H1 (cell line): ENCODE measurements at regions not wholly inside any gene's neighbourhood (a gene's known extent, or its start where the extent isn't known, plus 50 kb on each side); places are given as distances from the start of the nearest gene placed in this dataset.

Experiments
- CTCF ChIA-PET: fragments of 300-600 bp; sonication (Branson Sonifier 250); formaldehyde crosslinking; loops from one replicate; lab custom pipeline; 2021; ENCODE audit not compliant: partially characterized antibody; lab: Charles Lee
- POLR2A ChIA-PET: fragments of 300-600 bp; sonication (Branson Sonifier 250); formaldehyde crosslinking; loops from one replicate; lab custom pipeline; 2021; ENCODE audit warnings: inconsistent platforms; ENCODE audit not compliant: partially characterized antibody; lab: Charles Lee
- DNase-seq, 2 experiments: peaks; one replicate each; pipeline versions ENCODE4 v3.0.0 to v3.0.0-alpha.2; 2010 to 2022; ENCODE audit warnings: low spot score in 2 of 2, low read depth in 1 of 2, mixed read lengths in 1 of 2
- FAIRE-seq: peaks from 2 replicates; lab custom pipeline; 2011; peaks lifted over from hg19 to GRCh38; lab: Jason Lieb, UNC
- H2AFZ ChIP-seq: 2 replicates; pipeline ENCODE4 v1.8.1; 2012; ENCODE audit warnings: low read length, inconsistent platforms
- H2AK5ac ChIP-seq: 2 replicates; pipeline ENCODE4 v1.6.1; 2013; ENCODE audit warnings: low read depth, low read length
- H2BK120ac ChIP-seq: replicated peaks from 2 replicates; pipeline ENCODE3; 2013; ENCODE audit warnings: low read depth, low read length, inconsistent platforms
- H2BK12ac ChIP-seq: 2 replicates; pipeline ENCODE4 v1.6.1; 2013; ENCODE audit warnings: low read depth, low read length
- H2BK15ac ChIP-seq: 2 replicates; pipeline ENCODE4 v1.6.1; 2013; ENCODE audit warnings: low read length
- H2BK20ac ChIP-seq: 2 replicates; pipeline ENCODE4 v1.6.1; 2013; ENCODE audit warnings: low read length
- H2BK5ac ChIP-seq: 2 replicates; pipeline ENCODE4 v1.6.1; 2013; ENCODE audit warnings: low read depth, low read length
- H3K14ac ChIP-seq: 2 replicates; pipeline ENCODE4 v1.6.1; 2013; ENCODE audit warnings: inconsistent platforms; ENCODE audit not compliant: insufficient read length
- H3K18ac ChIP-seq: 2 replicates; pipeline ENCODE4 v1.6.1; 2013; ENCODE audit warnings: low read length; ENCODE audit errors: extremely low read depth
- H3K23ac ChIP-seq: 2 replicates; pipeline ENCODE4 v1.6.1; 2013; ENCODE audit warnings: inconsistent platforms; ENCODE audit not compliant: insufficient read length
- H3K23me2 ChIP-seq: 2 replicates; pipeline ENCODE4 v1.6.1; 2013; ENCODE audit warnings: low read depth, low read length
- H3K27ac ChIP-seq: 2 replicates; pipeline ENCODE4 v1.6.1; 2011; ENCODE audit warnings: low read depth, low read length, inconsistent platforms
- H3K27me3 ChIP-seq, 4 experiments: replicated peaks in 1 of 4; 1 replicate in 1 of 4; 2 replicates in 3 of 4; pipeline versions ENCODE4 v1.6.1 to v1.8.1; 2011 to 2013; ENCODE audit warnings: low read length in 3 of 4, mild to moderate bottlenecking in 3 of 4, inconsistent platforms in 2 of 4, mixed read lengths in 2 of 4, moderate library complexity in 1 of 4; ENCODE audit not compliant: control insufficient read depth in 3 of 4, insufficient read depth in 3 of 4; ENCODE audit errors: extremely low read depth in 1 of 4
- H3K36me3 ChIP-seq, 4 experiments: 2 replicates each; pipeline versions ENCODE4 v1.6.1 to v1.8.1; 2011 to 2013; ENCODE audit warnings: mild to moderate bottlenecking in 4 of 4, low read length in 3 of 4, moderate library complexity in 2 of 4, control low read depth in 1 of 4, inconsistent platforms in 1 of 4; ENCODE audit not compliant: insufficient read depth in 4 of 4, control insufficient read depth in 2 of 4
- H3K4ac ChIP-seq: replicated peaks from 2 replicates; pipeline ENCODE3; 2013; ENCODE audit warnings: low read length, low read depth, mixed read lengths, inconsistent platforms; ENCODE audit not compliant: insufficient read length
- H3K4me1 ChIP-seq, 4 experiments: replicated peaks in 1 of 4; 1 replicate in 1 of 4; 2 replicates in 3 of 4; pipeline versions ENCODE4 v1.6.1 to v1.8.1; 2011 to 2013; ENCODE audit warnings: low read length in 3 of 4, inconsistent platforms in 2 of 4, mixed read lengths in 1 of 4; ENCODE audit not compliant: insufficient read depth in 4 of 4, control insufficient read depth in 3 of 4
- H3K4me2 ChIP-seq, 2 experiments: 2 replicates each; pipeline versions ENCODE4 v1.6.1 to v1.8.1; 2011 to 2013; ENCODE audit warnings: low read depth in 2 of 2, low read length in 2 of 2, control low read depth in 1 of 2, inconsistent platforms in 1 of 2, mild to moderate bottlenecking in 1 of 2; ENCODE audit not compliant: insufficient read depth in 1 of 2
- H3K4me3 ChIP-seq, 4 experiments: fragments of 200-600, 300-600 bp in 1 of 4; sonication (generic), shearing (Covaris generic), sonication (Bioruptor Twin) in 1 of 4; 2 replicates each; pipeline versions ENCODE4 v1.5.1 to v1.8.1; 2011 to 2016; ENCODE audit warnings: low read length in 4 of 4, low read depth in 3 of 4, control low read depth in 2 of 4, inconsistent platforms in 2 of 4, mild to moderate bottlenecking in 2 of 4, mixed read lengths in 1 of 4, moderate library complexity in 1 of 4; ENCODE audit not compliant: insufficient read depth in 2 of 4; ENCODE audit errors: extremely low read depth in 1 of 4
- H3K56ac ChIP-seq: replicated peaks from 2 replicates; pipeline ENCODE3; 2013; ENCODE audit warnings: low read depth, mild to moderate bottlenecking, mixed read lengths, low read length, inconsistent platforms; ENCODE audit not compliant: insufficient read length
- H3K79me1 ChIP-seq: 2 replicates; pipeline ENCODE4 v1.6.1; 2013; ENCODE audit warnings: low read depth, low read length, control low read depth
- H3K79me2 ChIP-seq, 2 experiments: 2 replicates each; pipeline versions ENCODE4 v1.6.1 to v1.8.1; 2012 to 2013; ENCODE audit warnings: low read length in 2 of 2, mild to moderate bottlenecking in 2 of 2, inconsistent platforms in 1 of 2; ENCODE audit not compliant: insufficient read depth in 2 of 2, control insufficient read depth in 1 of 2
- H3K9ac ChIP-seq, 4 experiments: replicated peaks in 1 of 4; 1 replicate in 1 of 4; 2 replicates in 3 of 4; pipeline versions ENCODE4 v1.6.1 to v1.8.1; 2011 to 2013; ENCODE audit warnings: low read depth in 3 of 4, low read length in 3 of 4, control low read depth in 2 of 4, mild to moderate bottlenecking in 2 of 4, moderate library complexity in 2 of 4, inconsistent platforms in 1 of 4; ENCODE audit errors: extremely low read depth in 1 of 4
- H3K9me3 ChIP-seq, 2 experiments: 2 replicates each; pipeline versions ENCODE4 v1.6.1 to v1.8.1; 2012 to 2013; ENCODE audit warnings: mild to moderate bottlenecking in 2 of 2, moderate library complexity in 2 of 2, control low read depth in 1 of 2, inconsistent platforms in 1 of 2, low read depth in 1 of 2, low read length in 1 of 2, mixed read lengths in 1 of 2; ENCODE audit not compliant: insufficient read depth in 2 of 2
- H4K20me1 ChIP-seq, 2 experiments: replicated peaks in 1 of 2; 2 replicates each; pipeline versions ENCODE3 to v1.8.1; 2011 to 2013; ENCODE audit warnings: inconsistent platforms in 2 of 2, low read length in 2 of 2, mild to moderate bottlenecking in 1 of 2; ENCODE audit not compliant: insufficient read depth in 2 of 2, control insufficient read depth in 1 of 2
- H4K5ac ChIP-seq: 2 replicates; pipeline ENCODE4 v1.6.1; 2013; ENCODE audit warnings: low read length, low read depth, mixed read lengths, inconsistent platforms; ENCODE audit not compliant: insufficient read length
- H4K8ac ChIP-seq: 2 replicates; pipeline ENCODE4 v1.8.0; 2013; ENCODE audit warnings: mild to moderate bottlenecking, moderate library complexity, low read length, inconsistent platforms; ENCODE audit not compliant: insufficient read depth; ENCODE audit errors: extremely low read depth
- H4K91ac ChIP-seq: replicated peaks from 2 replicates; pipeline ENCODE3; 2013; ENCODE audit warnings: low read length, mixed read lengths, inconsistent platforms; ENCODE audit not compliant: insufficient read length
- ASH2L ChIP-seq: fragments of 200-600, 300-600 bp; sonication (generic); IDR thresholded peaks from one replicate; pipeline ENCODE4 v1.7.1; 2017; ENCODE audit warnings: low read length
- BRCA1 ChIP-seq: IDR thresholded peaks from 2 replicates; pipeline ENCODE4 v1.6.1; 2012; ENCODE audit warnings: low read depth, low read length, improper control_type of control experiment
- CHD1 ChIP-seq: IDR thresholded peaks from 2 replicates; pipeline ENCODE4 v1.6.1; 2012; ENCODE audit warnings: low read depth, low read length, improper control_type of control experiment
- HDAC6 ChIP-seq: IDR thresholded peaks from one replicate; pipeline ENCODE4 v1.7.1; 2012; ENCODE audit warnings: low read depth, mild to moderate bottlenecking, inconsistent platforms, low read length, moderate library complexity
- JUN ChIP-seq: IDR thresholded peaks from 2 replicates; pipeline ENCODE4 v1.6.1; 2011; ENCODE audit warnings: low read depth, mild to moderate bottlenecking, improper control_type of control experiment, low read length
- KDM4A ChIP-seq: IDR thresholded peaks from one replicate; pipeline ENCODE4 v1.7.1; 2012; ENCODE audit warnings: low read depth, mild to moderate bottlenecking, moderate library complexity, low read length, inconsistent platforms; ENCODE audit not compliant: severe bottlenecking
- RNF2 ChIP-seq: fragments of 200-900, 300-1000 bp; sonication (generic); IDR thresholded peaks from 2 replicates; pipeline ENCODE4 v1.7.1; 2016; ENCODE audit warnings: borderline replicate concordance, low read depth, mild to moderate bottlenecking, antibody characterized with exemption, low read length; ENCODE audit not compliant: poor library complexity, severe bottlenecking; ENCODE audit errors: missing control alignments
- SUZ12 ChIP-seq: fragments of 200-600 bp; sonication (generic); IDR thresholded peaks from 2 replicates; pipeline ENCODE4 v1.6.1; 2012; ENCODE audit warnings: mild to moderate bottlenecking, inconsistent platforms, low read length, moderate library complexity, mixed read lengths
- TBP ChIP-seq: IDR thresholded peaks from 2 replicates; pipeline ENCODE4 v1.6.1; 2011; ENCODE audit warnings: low read depth, low read length, improper control_type of control experiment
- TCF12 ChIP-seq: IDR thresholded peaks from 2 replicates; pipeline ENCODE4 v1.6.1; 2011; ENCODE audit warnings: low read depth, mild to moderate bottlenecking, low read length
- WGBS, 2 experiments: shearing (Covaris generic) in 1 of 2; methylation state at CpG; one replicate each; pipeline versions ENCODE4 v1.1.6 to v1.1.7; 2013 to 2015; ENCODE audit warnings: low lambda C conversion rate in 2 of 2, mixed read lengths in 2 of 2, inconsistent platforms in 1 of 2, low coverage in 1 of 2, missing lambda C conversion rate in 1 of 2; ENCODE audit not compliant: insufficient replicate concordance in 2 of 2, insufficient coverage in 1 of 2, insufficient read length in 1 of 2; ENCODE audit errors: extremely low coverage in 1 of 2, missing lambda C conversion rate in 1 of 2; 5-methylcytosine and 5-hydroxymethylcytosine counted together
- TF ChIP-seq, protein P1 (sequence below): IDR thresholded peaks from 2 replicates; pipeline ENCODE4 v1.6.1; 2012; ENCODE audit warnings: low read length, inconsistent platforms
- TF ChIP-seq, protein P2 (sequence below): IDR thresholded peaks from 2 replicates; pipeline ENCODE4 v1.6.1; 2012; ENCODE audit warnings: inconsistent platforms

DNA sequence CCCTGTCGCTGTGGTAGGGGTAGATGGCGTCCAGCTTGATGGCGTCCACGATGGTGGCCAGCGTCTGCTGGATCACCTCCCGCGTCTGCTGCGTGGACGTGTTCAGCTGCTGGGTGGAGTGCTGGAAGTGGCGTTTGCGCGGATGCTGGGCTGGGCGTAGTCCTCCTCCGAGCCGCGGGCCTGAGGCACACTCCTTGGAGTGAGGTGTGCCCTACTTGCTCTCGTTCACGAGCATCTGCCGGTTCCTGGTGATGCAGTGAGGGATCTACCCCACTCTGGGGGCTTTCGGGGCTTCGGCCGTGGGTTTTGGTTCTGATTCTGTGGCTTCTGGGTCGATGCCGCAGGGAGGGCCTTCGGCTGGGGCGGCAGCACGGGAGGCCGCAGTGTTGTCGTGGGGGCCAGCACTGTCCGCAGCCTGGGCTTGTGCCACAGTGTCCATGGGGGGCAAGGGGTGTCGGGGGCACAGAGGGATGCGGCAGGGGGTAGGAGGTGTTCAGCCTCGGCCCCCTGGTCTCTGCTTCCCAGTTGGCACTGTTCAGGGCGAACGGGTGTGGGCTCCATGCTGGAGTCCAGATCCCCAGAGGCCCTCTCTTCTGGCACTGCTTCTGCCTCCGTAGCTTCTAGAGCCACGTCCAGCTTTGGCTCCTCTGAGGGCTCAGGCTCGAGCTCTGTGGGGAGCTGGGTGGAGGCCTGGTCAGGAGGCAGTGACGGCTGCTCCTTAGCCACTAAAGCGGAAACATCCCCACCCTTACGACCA, 890.6 kb upstream of the LRRTM1 start:
- Histone ChIP-seq H3K23me2 (no peaks in the 10 kb centered on the region), H3K23ac (no peak overlapping the region), H2AFZ (no peak overlapping the region), H3K9me3 (peaks cover 0 to 15% of the 10 kb centered on the region in 2 experiments; a peak in 1 of 4 replicates), H3K36me3 (no peaks in the 10 kb centered on the region), H4K20me1 (no peaks in the 10 kb centered on the region), H3K9ac (no peak overlapping the region), H2BK12ac (no peak overlapping the region), H3K27ac (no peak overlapping the region), H3K4ac (no peak overlapping the region), H2AK5ac (no peak overlapping the region), H3K79me1 (no peaks in the 10 kb centered on the region), H2BK5ac (no peak overlapping the region), H3K56ac (no peak overlapping the region), H2BK20ac (no peak overlapping the region), H4K91ac (no peak overlapping the region), H2BK15ac (no peak overlapping the region), H3K4me1 (no peaks in the 10 kb centered on the region), H3K27me3 (no peaks in the 10 kb centered on the region), H3K4me3 (no peak overlapping the region), H3K4me2 (no peak overlapping the region), H4K5ac (no peak overlapping the region), H3K79me2 (no peaks in the 10 kb centered on the region), H3K18ac (no peak overlapping the region), H3K14ac (no peak overlapping the region), H4K8ac (no peak overlapping the region), H2BK120ac (no peak overlapping the region)
- no peak for DNase-seq
- POLR2A ChIA-PET, result no interaction called here
- no peak for FAIRE-seq
- CTCF ChIA-PET, result no interaction called here
- 92% methylated on average over 31 of the region's 41 CpGs; no CpG with 5 or more reads in 1 of the 2 experiments for WGBS, 2 experiments
- TF ChIP-seq TBP (no peak), HDAC6 (no peak), KDM4A (no peak), JUN (no peak), BRCA1 (no peak), SUZ12 (no peak), RNF2 (no peak), TCF12 (no peak), ASH2L (no peak), CHD1 (no peak)
- TF ChIP-seq, protein P1, sequence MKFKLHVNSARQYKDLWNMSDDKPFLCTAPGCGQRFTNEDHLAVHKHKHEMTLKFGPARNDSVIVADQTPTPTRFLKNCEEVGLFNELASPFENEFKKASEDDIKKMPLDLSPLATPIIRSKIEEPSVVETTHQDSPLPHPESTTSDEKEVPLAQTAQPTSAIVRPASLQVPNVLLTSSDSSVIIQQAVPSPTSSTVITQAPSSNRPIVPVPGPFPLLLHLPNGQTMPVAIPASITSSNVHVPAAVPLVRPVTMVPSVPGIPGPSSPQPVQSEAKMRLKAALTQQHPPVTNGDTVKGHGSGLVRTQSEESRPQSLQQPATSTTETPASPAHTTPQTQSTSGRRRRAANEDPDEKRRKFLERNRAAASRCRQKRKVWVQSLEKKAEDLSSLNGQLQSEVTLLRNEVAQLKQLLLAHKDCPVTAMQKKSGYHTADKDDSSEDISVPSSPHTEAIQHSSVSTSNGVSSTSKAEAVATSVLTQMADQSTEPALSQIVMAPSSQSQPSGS, result no peak
- TF ChIP-seq, protein P2, sequence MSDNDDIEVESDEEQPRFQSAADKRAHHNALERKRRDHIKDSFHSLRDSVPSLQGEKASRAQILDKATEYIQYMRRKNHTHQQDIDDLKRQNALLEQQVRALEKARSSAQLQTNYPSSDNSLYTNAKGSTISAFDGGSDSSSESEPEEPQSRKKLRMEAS, result no peak
